Suprapubic skin (tissue), 4 donors: ENCODE measurements at regions not wholly inside any gene's neighbourhood (a gene's known extent, or its start where the extent isn't known, plus 50 kb on each side); places are given as distances from the start of the nearest gene placed in this dataset.

Source experiments
- POLR2A ChIP-seq, 2 donors: fragments of 450-650 bp; IDR thresholded peaks; one replicate each; pipeline ENCODE4 v1.6.1; 2017; ENCODE audit warnings: antibody characterized with exemption in 2 of 2, mild to moderate bottlenecking in 2 of 2, moderate library complexity in 2 of 2
- POLR2AphosphoS5 ChIP-seq, 3 donors: sonication (generic); formaldehyde crosslinking; IDR thresholded peaks; one replicate each; pipeline ENCODE4 v1.6.1; 2017; ENCODE audit warnings: antibody characterized with exemption in 3 of 3
- TF ChIP-seq, protein P1 (sequence below), 2 donors: fragments of 200-600 bp in 1 of 2; fragments of 450-650 bp in 1 of 2; sonication (generic) in 1 of 2; IDR thresholded peaks; one replicate each; pipeline ENCODE4 v1.5.1; 2016 to 2019; ENCODE audit warnings: antibody characterized with exemption in 2 of 2, mild to moderate bottlenecking in 1 of 2, moderate library complexity in 1 of 2

GRCh38 chr4:166421556-166422156, 548.6 kb downstream of the TLL1 start:
- TF ChIP-seq POLR2A (IDR thresholded peaks at IDR 0.05) (no peak), POLR2AphosphoS5 (IDR thresholded peaks at IDR 0.05) (no peak)
- TF ChIP-seq, protein P1, sequence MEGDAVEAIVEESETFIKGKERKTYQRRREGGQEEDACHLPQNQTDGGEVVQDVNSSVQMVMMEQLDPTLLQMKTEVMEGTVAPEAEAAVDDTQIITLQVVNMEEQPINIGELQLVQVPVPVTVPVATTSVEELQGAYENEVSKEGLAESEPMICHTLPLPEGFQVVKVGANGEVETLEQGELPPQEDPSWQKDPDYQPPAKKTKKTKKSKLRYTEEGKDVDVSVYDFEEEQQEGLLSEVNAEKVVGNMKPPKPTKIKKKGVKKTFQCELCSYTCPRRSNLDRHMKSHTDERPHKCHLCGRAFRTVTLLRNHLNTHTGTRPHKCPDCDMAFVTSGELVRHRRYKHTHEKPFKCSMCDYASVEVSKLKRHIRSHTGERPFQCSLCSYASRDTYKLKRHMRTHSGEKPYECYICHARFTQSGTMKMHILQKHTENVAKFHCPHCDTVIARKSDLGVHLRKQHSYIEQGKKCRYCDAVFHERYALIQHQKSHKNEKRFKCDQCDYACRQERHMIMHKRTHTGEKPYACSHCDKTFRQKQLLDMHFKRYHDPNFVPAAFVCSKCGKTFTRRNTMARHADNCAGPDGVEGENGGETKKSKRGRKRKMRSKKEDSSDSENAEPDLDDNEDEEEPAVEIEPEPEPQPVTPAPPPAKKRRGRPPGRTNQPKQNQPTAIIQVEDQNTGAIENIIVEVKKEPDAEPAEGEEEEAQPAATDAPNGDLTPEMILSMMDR (IDR thresholded peaks at IDR 0.05) = no peak
